A673 (cell line): ENCODE measurements at regions not wholly inside any gene's neighbourhood (a gene's known extent, or its start where the extent isn't known, plus 50 kb on each side); places are given as distances from the start of the nearest gene placed in this dataset.

Experiments
- EZH2 ChIP-seq: fragments of 200-600 bp; sonication (generic); IDR thresholded peaks from 2 replicates; pipeline ENCODE4 v1.6.1; 2017; ENCODE audit warnings: borderline replicate concordance, low read depth, mild to moderate bottlenecking, mixed read lengths, antibody characterized with exemption, low read length; ENCODE audit not compliant: poor library complexity, severe bottlenecking
- TF ChIP-seq, protein P1 (sequence below): fragments of 300-800, 200-600 bp; sonication (generic); conservative IDR thresholded peaks from 2 replicates; pipeline ENCODE4 v1.5.1; 2017; ENCODE audit warnings: low read depth, mild to moderate bottlenecking, antibody characterized with exemption, low read length, moderate library complexity, mixed read lengths

- TF ChIP-seq, protein P1, sequence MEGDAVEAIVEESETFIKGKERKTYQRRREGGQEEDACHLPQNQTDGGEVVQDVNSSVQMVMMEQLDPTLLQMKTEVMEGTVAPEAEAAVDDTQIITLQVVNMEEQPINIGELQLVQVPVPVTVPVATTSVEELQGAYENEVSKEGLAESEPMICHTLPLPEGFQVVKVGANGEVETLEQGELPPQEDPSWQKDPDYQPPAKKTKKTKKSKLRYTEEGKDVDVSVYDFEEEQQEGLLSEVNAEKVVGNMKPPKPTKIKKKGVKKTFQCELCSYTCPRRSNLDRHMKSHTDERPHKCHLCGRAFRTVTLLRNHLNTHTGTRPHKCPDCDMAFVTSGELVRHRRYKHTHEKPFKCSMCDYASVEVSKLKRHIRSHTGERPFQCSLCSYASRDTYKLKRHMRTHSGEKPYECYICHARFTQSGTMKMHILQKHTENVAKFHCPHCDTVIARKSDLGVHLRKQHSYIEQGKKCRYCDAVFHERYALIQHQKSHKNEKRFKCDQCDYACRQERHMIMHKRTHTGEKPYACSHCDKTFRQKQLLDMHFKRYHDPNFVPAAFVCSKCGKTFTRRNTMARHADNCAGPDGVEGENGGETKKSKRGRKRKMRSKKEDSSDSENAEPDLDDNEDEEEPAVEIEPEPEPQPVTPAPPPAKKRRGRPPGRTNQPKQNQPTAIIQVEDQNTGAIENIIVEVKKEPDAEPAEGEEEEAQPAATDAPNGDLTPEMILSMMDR: no peak
- TF ChIP-seq EZH2: no peak
These were observed 216.3 kb downstream of the BUD13 start for GRCh38 chr11:116556483-116556882.
